ENCODE measurements at regions not wholly inside any gene's neighbourhood (a gene's known extent, or its start where the extent isn't known, plus 50 kb on each side); places are given as distances from the start of the nearest gene placed in this dataset.

DNA sequence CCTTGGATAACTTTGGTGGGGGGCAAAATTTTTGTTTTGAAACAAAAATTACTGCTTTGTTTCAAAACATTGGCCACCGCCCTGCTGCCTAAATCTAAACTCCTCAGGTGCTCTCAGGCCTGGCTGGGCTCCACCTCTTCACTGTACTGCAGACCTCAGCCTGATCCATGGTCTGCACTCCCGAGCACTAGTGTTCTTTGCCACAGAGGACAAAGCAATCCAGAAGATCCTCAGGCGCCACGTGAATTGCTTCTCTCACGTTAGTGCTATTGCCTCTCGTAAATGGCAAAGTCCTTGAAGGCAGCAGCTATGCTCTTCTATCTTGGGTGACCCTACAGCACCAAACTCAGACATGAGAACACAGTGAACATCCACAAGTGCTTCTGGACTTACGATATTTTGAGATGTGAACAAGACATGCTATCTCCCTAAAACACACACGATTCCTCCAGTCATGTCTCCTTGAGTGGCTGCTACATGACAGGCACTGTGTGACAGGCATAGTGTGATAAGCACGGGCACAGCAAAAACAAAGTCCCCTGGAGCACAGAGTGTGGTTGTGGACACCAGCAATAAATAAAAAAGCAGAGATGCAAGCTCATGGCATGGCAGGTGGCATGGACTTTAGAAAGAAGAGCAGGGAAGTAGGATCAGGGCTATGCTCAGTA lies 582.1 kb upstream of the DPP6 start:
- TF ChIP-seq, protein P1, sequence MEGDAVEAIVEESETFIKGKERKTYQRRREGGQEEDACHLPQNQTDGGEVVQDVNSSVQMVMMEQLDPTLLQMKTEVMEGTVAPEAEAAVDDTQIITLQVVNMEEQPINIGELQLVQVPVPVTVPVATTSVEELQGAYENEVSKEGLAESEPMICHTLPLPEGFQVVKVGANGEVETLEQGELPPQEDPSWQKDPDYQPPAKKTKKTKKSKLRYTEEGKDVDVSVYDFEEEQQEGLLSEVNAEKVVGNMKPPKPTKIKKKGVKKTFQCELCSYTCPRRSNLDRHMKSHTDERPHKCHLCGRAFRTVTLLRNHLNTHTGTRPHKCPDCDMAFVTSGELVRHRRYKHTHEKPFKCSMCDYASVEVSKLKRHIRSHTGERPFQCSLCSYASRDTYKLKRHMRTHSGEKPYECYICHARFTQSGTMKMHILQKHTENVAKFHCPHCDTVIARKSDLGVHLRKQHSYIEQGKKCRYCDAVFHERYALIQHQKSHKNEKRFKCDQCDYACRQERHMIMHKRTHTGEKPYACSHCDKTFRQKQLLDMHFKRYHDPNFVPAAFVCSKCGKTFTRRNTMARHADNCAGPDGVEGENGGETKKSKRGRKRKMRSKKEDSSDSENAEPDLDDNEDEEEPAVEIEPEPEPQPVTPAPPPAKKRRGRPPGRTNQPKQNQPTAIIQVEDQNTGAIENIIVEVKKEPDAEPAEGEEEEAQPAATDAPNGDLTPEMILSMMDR (IDR thresholded peaks at IDR 0.05), result no peak
- TF ChIP-seq POLR2A (IDR thresholded peaks at IDR 0.05), result no peak
